ENCODE measurements at regions not wholly inside any gene's neighbourhood (a gene's known extent, or its start where the extent isn't known, plus 50 kb on each side); places are given as distances from the start of the nearest gene placed in this dataset.
A peak's percentile ranks its signal among the peaks of the same experiment; 100 is the strongest.

DNA sequence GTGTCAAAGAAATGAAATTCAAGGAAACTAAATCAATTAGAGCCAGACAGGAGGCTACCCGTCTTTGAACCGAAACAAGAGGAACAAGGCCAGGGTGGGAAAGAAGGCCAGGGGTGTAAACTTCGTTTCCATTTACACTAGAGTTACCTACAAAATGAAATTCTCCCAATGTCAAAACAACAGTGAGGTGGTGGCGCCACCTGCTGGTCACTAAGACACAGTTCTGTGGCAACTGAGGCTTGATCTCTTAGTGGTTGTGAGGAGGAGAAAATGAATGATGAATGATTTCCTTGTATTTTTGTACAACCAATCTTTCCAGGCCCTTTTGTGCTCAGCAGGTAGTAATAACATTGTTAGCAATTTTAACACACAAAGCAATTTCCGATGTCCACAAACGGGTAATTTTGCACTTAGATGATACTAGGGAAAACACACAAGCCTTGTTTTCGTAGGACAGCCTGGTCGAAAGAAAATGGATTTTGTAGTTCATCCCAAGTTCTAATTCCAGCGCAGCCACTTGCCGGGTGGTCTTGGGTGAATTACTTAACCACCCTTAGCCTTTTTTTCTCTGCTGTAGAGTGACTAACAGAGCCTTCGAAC, 54.8 kb upstream of the SOD1 start:
- ChIA-PET SMC1A (ENCODE audit: uncharacterized antibody, unreplicated experiment) (interaction anchor here (0.6 to 2.6 kb wide), 9 partner anchors 18 to 511 kb away, joined by 3 to 10 read pairs (median 4); no protein-coding TSS in a partner anchor), RAD21 (ENCODE audit: unreplicated experiment) (interaction anchor here (0.7 to 1.6 kb wide), 5 partner anchors 50 to 506 kb away, joined by 3 to 6 read pairs (median 3); no protein-coding TSS in a partner anchor), POLR2A (no interaction called here), CTCF (interaction anchor here (0.6 to 2.7 kb wide), 18 partner anchors 18 to 508 kb away, joined by 3 to 16 read pairs (median 4); no protein-coding TSS in a partner anchor)
- TF ChIP-seq ZBED1 (IDR thresholded peaks at IDR 0.05; ENCODE audit: borderline replicate concordance) (no peak), ZNF622 (IDR thresholded peaks at IDR 0.05) (no peak), MYB (IDR thresholded peaks at IDR 0.05; ENCODE audit: borderline replicate concordance, low read depth, low read length) (no peak), YY1 (IDR thresholded peaks at IDR 0.05; ENCODE audit: low read depth, low read length) (0 out of 2 replicates have a peak, but pooled peaks have one; percentile 37), RAD21 (IDR thresholded peaks at IDR 0.05; ENCODE audit: insufficient read depth, low read depth, low read length) (peak; percentile 87), EED (IDR thresholded peaks at IDR 0.05; ENCODE audit: low read depth) (no peak), SMC3 (IDR thresholded peaks at IDR 0.05; ENCODE audit: borderline replicate concordance, low read length) (peak; percentile 86), LARP7 (IDR thresholded peaks at IDR 0.05) (no peak)
- TF ChIP-seq, protein P1, sequence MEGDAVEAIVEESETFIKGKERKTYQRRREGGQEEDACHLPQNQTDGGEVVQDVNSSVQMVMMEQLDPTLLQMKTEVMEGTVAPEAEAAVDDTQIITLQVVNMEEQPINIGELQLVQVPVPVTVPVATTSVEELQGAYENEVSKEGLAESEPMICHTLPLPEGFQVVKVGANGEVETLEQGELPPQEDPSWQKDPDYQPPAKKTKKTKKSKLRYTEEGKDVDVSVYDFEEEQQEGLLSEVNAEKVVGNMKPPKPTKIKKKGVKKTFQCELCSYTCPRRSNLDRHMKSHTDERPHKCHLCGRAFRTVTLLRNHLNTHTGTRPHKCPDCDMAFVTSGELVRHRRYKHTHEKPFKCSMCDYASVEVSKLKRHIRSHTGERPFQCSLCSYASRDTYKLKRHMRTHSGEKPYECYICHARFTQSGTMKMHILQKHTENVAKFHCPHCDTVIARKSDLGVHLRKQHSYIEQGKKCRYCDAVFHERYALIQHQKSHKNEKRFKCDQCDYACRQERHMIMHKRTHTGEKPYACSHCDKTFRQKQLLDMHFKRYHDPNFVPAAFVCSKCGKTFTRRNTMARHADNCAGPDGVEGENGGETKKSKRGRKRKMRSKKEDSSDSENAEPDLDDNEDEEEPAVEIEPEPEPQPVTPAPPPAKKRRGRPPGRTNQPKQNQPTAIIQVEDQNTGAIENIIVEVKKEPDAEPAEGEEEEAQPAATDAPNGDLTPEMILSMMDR (IDR thresholded peaks at IDR 0.05 in 2 of 3, conservative IDR thresholded peaks at IDR 0.05 in 1 of 3; ENCODE audit: control insufficient read depth in 2 of 3, extremely low read depth in 1 of 3, insufficient read depth in 1 of 3, low read depth in 3 of 3, low read length in 3 of 3) = peak; percentile 74 to 87 (median 85)
- no peaks in the 10 kb centered on the region for H3K4me1 ChIP-seq (ENCODE audit: control insufficient read depth, insufficient read depth, low read length)
- in situ Hi-C loops (cut with MboI) (loop anchor here (5.0 to 10.0 kb wide), 2 partner anchors 507 to 1260 kb away; partner anchors contain the start of gene KRTAP23-1), intact Hi-C loops (cut with micrococcal nuclease; ENCODE audit: unreplicated experiment) (loop anchor here (1.0 kb wide), 2 partner anchors 406 to 506 kb away; no protein-coding TSS in a partner anchor)
- DNase-seq (ENCODE audit: low read depth, low spot score) (peak; percentile 19), ATAC-seq (peak; percentile 94), FAIRE-seq (peak; percentile 23)
- H3K36me3 ChIP-seq (ENCODE audit: control insufficient read depth in 2 of 2, insufficient read depth in 2 of 2, low read length in 1 of 2) = no peaks in the 10 kb centered on the region
- no peak overlapping the region for H3K9ac ChIP-seq (ENCODE audit: control insufficient read depth, insufficient read depth, low read length)
- H3K4me2 ChIP-seq (ENCODE audit: control insufficient read depth, insufficient read depth) = no peak overlapping the region
- no peaks in the 10 kb centered on the region for H3K79me2 ChIP-seq (ENCODE audit: control insufficient read depth, insufficient read depth, low read length)
- BruUV-seq (replicated peaks) = no TSS peak
- no peak overlapping the region for H3K27ac ChIP-seq (ENCODE audit: control insufficient read depth, insufficient read depth)
- no peaks in the 10 kb centered on the region for H3K9me3 ChIP-seq (replicated peaks; ENCODE audit: control insufficient read depth, insufficient read depth, low read length)
- H3K27me3 ChIP-seq (replicated peaks in 1 of 2; ENCODE audit: control insufficient read depth in 2 of 2, insufficient read depth in 2 of 2, low read length in 1 of 2) = no peaks in the 10 kb centered on the region
- 26% methylated on average over 11 of the region's 11 CpGs for WGBS (ENCODE audit: insufficient coverage, insufficient replicate concordance, low lambda C conversion rate, missing lambda C conversion rate)
- H2AFZ ChIP-seq (ENCODE audit: control insufficient read depth, low read depth, low read length) = no peak overlapping the region
- H4K20me1 ChIP-seq (ENCODE audit: control insufficient read depth, insufficient read depth) = no peaks in the 10 kb centered on the region
- no peak overlapping the region for H3K4me3 ChIP-seq
